GM23338 (cell line): ENCODE measurements at regions not wholly inside any gene's neighbourhood (a gene's known extent, or its start where the extent isn't known, plus 50 kb on each side); places are given as distances from the start of the nearest gene placed in this dataset.

Experiments
- ATAC-seq: fragments of 200-7000 bp; cut with Tn5 transposase; 3 replicates; pipeline ENCODE4 v1.9.1; 2020
- DNase-seq: peaks from one replicate; pipeline ENCODE4 v3.0.0-alpha.2; 2015; ENCODE audit warnings: low spot score
- H2AFZ ChIP-seq: fragments of 200-600 bp; sonication (generic); 2 replicates; pipeline ENCODE4 v1.8.0; 2016; ENCODE audit warnings: antibody characterized with exemption, mild to moderate bottlenecking, moderate library complexity
- H3F3A ChIP-seq: fragments of 200-600 bp; sonication (generic); replicated peaks from 2 replicates; pipeline ENCODE4 v1.8.0; 2017; ENCODE audit warnings: antibody characterized with exemption, mixed run types, low read depth
- H3K27ac ChIP-seq: fragments of 200-600 bp; sonication (generic); 2 replicates; pipeline ENCODE4 v1.6.1; 2016; ENCODE audit warnings: low read depth
- H3K27me3 ChIP-seq: fragments of 200-600 bp; sonication (generic); 2 replicates; pipeline ENCODE4 v1.8.0; 2016; ENCODE audit warnings: mild to moderate bottlenecking, mixed run types, moderate library complexity; ENCODE audit not compliant: insufficient read depth
- H3K36me3 ChIP-seq: fragments of 200-600 bp; sonication (generic); 2 replicates; pipeline ENCODE4 v1.8.0; 2016; ENCODE audit warnings: mild to moderate bottlenecking; ENCODE audit not compliant: insufficient read depth
- H3K4me1 ChIP-seq: fragments of 200-600 bp; sonication (generic); 2 replicates; pipeline ENCODE4 v1.8.0; 2016; ENCODE audit warnings: mild to moderate bottlenecking, moderate library complexity; ENCODE audit not compliant: insufficient read depth
- H3K4me2 ChIP-seq: fragments of 200-600 bp; sonication (generic); 2 replicates; pipeline ENCODE4 v1.7.1; 2017; ENCODE audit warnings: mixed run types
- H3K4me3 ChIP-seq: fragments of 200-600 bp; sonication (generic); 2 replicates; pipeline ENCODE4 v1.6.1; 2016; ENCODE audit warnings: mixed run types
- H3K79me2 ChIP-seq: fragments of 200-600 bp; sonication (generic); replicated peaks from 2 replicates; pipeline ENCODE4 v1.8.0; 2017; ENCODE audit warnings: mild to moderate bottlenecking; ENCODE audit not compliant: insufficient read depth
- H3K9me2 ChIP-seq: fragments of 200-600 bp; sonication (generic); 2 replicates; pipeline ENCODE4 v1.8.0; 2017; ENCODE audit not compliant: insufficient read depth
- H4K20me1 ChIP-seq: fragments of 200-600 bp; sonication (generic); replicated peaks from 2 replicates; pipeline ENCODE4 v1.8.0; 2017; ENCODE audit warnings: mild to moderate bottlenecking; ENCODE audit not compliant: insufficient read depth
- H3K27ac Mint-ChIP-seq: 2 replicates; pipeline ENCODE4 v1.8.0; 2020; ENCODE audit warnings: inconsistent platforms, mild to moderate bottlenecking, moderate library complexity, mixed read lengths
- H3K27me3 Mint-ChIP-seq: 3 replicates; pipeline ENCODE4 v1.8.0; 2022; ENCODE audit warnings: low read depth, mild to moderate bottlenecking, moderate library complexity, mixed read lengths, inconsistent platforms; ENCODE audit not compliant: insufficient read depth, poor library complexity
- H3K36me3 Mint-ChIP-seq: 3 replicates; pipeline ENCODE4 v1.8.0; 2021; ENCODE audit warnings: low read depth, mild to moderate bottlenecking, inconsistent platforms, moderate library complexity, mixed read lengths
- H3K4me1 Mint-ChIP-seq: 3 replicates; pipeline ENCODE4 v1.8.0; 2020; ENCODE audit warnings: mild to moderate bottlenecking, inconsistent platforms, mixed read lengths
- H3K4me3 Mint-ChIP-seq: 3 replicates; pipeline ENCODE4 v1.8.0; 2021; ENCODE audit warnings: moderate library complexity, mild to moderate bottlenecking, inconsistent platforms, mixed read lengths
- H3K9me3 Mint-ChIP-seq: 3 replicates; pipeline ENCODE4 v1.8.0; 2020; ENCODE audit warnings: moderate library complexity, mild to moderate bottlenecking, inconsistent platforms, mixed read lengths
- CREB1 ChIP-seq: fragments of 250-450 bp; sonication (Bioruptor Pico); IDR thresholded peaks from 2 replicates; pipeline ENCODE4 v1.5.0; 2020; ENCODE audit warnings: low read depth, mild to moderate bottlenecking, moderate library complexity
- EZH2 ChIP-seq: fragments of 200-600 bp; sonication (generic); IDR thresholded peaks from one replicate; pipeline ENCODE4 v1.8.0; 2017; ENCODE audit warnings: antibody characterized with exemption, mild to moderate bottlenecking, low read depth; ENCODE audit not compliant: unreplicated experiment
- EZH2phosphoT487 ChIP-seq: fragments of 200-600 bp; sonication (generic); IDR thresholded peaks from one replicate; pipeline ENCODE4 v1.8.1; 2018; ENCODE audit warnings: antibody characterized with exemption; ENCODE audit not compliant: unreplicated experiment
- JUNB ChIP-seq: IDR thresholded peaks from one replicate; pipeline ENCODE4 v1.6.1; 2016; ENCODE audit warnings: antibody characterized with exemption; ENCODE audit not compliant: unreplicated experiment
- NANOG ChIP-seq: IDR thresholded peaks from 2 replicates; pipeline ENCODE4 v1.6.1; 2016; ENCODE audit warnings: antibody characterized with exemption, borderline replicate concordance
- POLR2AphosphoS5 ChIP-seq: IDR thresholded peaks from 2 replicates; pipeline ENCODE4 v1.6.1; 2016; ENCODE audit warnings: antibody characterized with exemption, low read depth
- STAT1 ChIP-seq: IDR thresholded peaks from one replicate; pipeline ENCODE4 v1.6.1; 2016; ENCODE audit warnings: antibody characterized with exemption; ENCODE audit not compliant: unreplicated experiment
- ZNF114 ChIP-seq: fragments of 250-450 bp; sonication (Bioruptor Pico); IDR thresholded peaks from 2 replicates; pipeline ENCODE4 v1.5.0; 2020; ENCODE audit warnings: mild to moderate bottlenecking, moderate library complexity
- ZNF331 ChIP-seq: fragments of 250-450 bp; sonication (Bioruptor Pico); IDR thresholded peaks from 2 replicates; pipeline ENCODE4 v1.5.0; 2020; ENCODE audit warnings: low read depth, mild to moderate bottlenecking, moderate library complexity
- TF ChIP-seq, protein P1 (sequence below): IDR thresholded peaks from 2 replicates; pipeline ENCODE4 v1.6.1; 2016; ENCODE audit warnings: antibody characterized with exemption
- TF ChIP-seq, protein P2 (sequence below): IDR thresholded peaks from one replicate; pipeline ENCODE4 v1.6.1; 2018; ENCODE audit warnings: antibody characterized with exemption; ENCODE audit not compliant: unreplicated experiment
- TF ChIP-seq, protein P3 (sequence below), 2 experiments: fragments of 200-600 bp in 1 of 2; sonication (generic) in 1 of 2; conservative IDR thresholded peaks; 2 replicates each; pipeline versions ENCODE4 v1.5.1 to v1.6.1; 2016 to 2017; ENCODE audit warnings: antibody characterized with exemption in 2 of 2, low read depth in 2 of 2, mild to moderate bottlenecking in 2 of 2, moderate library complexity in 1 of 2

DNA sequence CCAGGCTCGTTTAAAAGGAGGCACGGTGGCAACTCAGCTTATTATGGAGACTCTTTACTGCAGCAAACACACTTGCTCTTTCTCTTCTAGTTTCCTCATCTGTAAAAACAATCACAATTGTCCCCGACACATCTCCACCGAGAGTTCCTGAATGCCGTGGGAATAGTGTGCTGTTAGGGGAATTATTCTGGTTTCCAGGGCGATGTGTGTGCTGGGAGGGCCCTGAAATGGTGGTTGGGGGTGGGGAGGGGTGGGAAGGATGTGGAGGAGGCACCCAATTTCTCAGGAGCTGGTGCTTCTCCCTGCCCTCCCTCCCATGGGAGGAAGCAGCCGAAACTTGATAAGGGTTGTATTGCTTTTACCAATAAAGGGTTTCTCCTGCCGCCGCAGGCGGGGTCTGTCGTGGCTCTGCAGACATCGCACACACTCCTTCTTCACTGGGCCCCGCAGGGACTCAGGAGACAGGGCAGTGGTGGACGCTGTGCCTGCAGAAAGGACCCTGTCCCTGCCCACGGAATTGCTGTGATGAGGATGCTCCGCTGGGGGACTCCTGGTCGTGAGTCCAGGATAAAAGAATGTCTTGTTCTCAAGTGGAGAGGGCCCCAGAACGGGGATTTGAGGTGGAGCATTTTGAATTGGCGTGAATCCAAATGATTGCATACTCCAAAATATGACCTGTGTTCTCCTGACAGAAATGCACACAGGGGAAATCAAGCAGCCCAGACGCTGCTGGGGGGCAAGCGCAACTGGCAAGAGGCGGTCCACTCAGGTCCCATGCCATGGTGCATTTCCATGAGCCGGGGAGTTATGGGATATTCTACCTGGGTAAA is 119.2 kb downstream of the ACKR3 start:
- Histone ChIP-seq H4K20me1 (no peaks in the 10 kb centered on the region), H3F3A (no peaks in the 10 kb centered on the region), H3K27me3 (no peaks in the 10 kb centered on the region), H3K27ac (no peak overlapping the region), H3K36me3 (no peaks in the 10 kb centered on the region), H3K9me2 (no peaks in the 10 kb centered on the region), H3K4me2 (no peak overlapping the region), H3K4me3 (no peak overlapping the region), H3K4me1 (peaks cover 8% of the 10 kb centered on the region; the same call in 1 of the 2 replicates), H3K79me2 (no peaks in the 10 kb centered on the region), H2AFZ (peak overlapping the region; percentile 76)
- Mint-ChIP-seq H3K27ac (no peak overlapping the region), H3K36me3 (no peaks in the 10 kb centered on the region), H3K4me1 (peaks cover 32% of the 10 kb centered on the region), H3K4me3 (no peak overlapping the region), H3K27me3 (peaks cover 8% of the 10 kb centered on the region), H3K9me3 (no peaks in the 10 kb centered on the region)
- ATAC-seq (peak; percentile 17; the same call in 2 of the 3 replicates), DNase-seq (peak; percentile 9)
- no peak for TF ChIP-seq STAT1
- TF ChIP-seq, protein P1, sequence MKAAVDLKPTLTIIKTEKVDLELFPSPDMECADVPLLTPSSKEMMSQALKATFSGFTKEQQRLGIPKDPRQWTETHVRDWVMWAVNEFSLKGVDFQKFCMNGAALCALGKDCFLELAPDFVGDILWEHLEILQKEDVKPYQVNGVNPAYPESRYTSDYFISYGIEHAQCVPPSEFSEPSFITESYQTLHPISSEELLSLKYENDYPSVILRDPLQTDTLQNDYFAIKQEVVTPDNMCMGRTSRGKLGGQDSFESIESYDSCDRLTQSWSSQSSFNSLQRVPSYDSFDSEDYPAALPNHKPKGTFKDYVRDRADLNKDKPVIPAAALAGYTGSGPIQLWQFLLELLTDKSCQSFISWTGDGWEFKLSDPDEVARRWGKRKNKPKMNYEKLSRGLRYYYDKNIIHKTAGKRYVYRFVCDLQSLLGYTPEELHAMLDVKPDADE = no peak
- TF ChIP-seq, protein P2, sequence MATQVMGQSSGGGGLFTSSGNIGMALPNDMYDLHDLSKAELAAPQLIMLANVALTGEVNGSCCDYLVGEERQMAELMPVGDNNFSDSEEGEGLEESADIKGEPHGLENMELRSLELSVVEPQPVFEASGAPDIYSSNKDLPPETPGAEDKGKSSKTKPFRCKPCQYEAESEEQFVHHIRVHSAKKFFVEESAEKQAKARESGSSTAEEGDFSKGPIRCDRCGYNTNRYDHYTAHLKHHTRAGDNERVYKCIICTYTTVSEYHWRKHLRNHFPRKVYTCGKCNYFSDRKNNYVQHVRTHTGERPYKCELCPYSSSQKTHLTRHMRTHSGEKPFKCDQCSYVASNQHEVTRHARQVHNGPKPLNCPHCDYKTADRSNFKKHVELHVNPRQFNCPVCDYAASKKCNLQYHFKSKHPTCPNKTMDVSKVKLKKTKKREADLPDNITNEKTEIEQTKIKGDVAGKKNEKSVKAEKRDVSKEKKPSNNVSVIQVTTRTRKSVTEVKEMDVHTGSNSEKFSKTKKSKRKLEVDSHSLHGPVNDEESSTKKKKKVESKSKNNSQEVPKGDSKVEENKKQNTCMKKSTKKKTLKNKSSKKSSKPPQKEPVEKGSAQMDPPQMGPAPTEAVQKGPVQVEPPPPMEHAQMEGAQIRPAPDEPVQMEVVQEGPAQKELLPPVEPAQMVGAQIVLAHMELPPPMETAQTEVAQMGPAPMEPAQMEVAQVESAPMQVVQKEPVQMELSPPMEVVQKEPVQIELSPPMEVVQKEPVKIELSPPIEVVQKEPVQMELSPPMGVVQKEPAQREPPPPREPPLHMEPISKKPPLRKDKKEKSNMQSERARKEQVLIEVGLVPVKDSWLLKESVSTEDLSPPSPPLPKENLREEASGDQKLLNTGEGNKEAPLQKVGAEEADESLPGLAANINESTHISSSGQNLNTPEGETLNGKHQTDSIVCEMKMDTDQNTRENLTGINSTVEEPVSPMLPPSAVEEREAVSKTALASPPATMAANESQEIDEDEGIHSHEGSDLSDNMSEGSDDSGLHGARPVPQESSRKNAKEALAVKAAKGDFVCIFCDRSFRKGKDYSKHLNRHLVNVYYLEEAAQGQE = no peak
- no peak for TF ChIP-seq EZH2
- TF ChIP-seq, protein P3, sequence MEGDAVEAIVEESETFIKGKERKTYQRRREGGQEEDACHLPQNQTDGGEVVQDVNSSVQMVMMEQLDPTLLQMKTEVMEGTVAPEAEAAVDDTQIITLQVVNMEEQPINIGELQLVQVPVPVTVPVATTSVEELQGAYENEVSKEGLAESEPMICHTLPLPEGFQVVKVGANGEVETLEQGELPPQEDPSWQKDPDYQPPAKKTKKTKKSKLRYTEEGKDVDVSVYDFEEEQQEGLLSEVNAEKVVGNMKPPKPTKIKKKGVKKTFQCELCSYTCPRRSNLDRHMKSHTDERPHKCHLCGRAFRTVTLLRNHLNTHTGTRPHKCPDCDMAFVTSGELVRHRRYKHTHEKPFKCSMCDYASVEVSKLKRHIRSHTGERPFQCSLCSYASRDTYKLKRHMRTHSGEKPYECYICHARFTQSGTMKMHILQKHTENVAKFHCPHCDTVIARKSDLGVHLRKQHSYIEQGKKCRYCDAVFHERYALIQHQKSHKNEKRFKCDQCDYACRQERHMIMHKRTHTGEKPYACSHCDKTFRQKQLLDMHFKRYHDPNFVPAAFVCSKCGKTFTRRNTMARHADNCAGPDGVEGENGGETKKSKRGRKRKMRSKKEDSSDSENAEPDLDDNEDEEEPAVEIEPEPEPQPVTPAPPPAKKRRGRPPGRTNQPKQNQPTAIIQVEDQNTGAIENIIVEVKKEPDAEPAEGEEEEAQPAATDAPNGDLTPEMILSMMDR (conservative IDR thresholded peaks at IDR 0.05; ENCODE audit: low read depth in 2 of 2) = no peak
- no peak for TF ChIP-seq ZNF331 (CRISPR knock-in tag)
- no peak for TF ChIP-seq CREB1 (CRISPR knock-in tag)
- no peak for TF ChIP-seq ZNF114 (CRISPR knock-in tag)
- no peak for TF ChIP-seq POLR2AphosphoS5
- no peak for TF ChIP-seq NANOG
- no peak for TF ChIP-seq JUNB
- TF ChIP-seq EZH2phosphoT487 = no peak
